Psoas muscle (tissue), 7 donors: ENCODE measurements at regions not wholly inside any gene's neighbourhood (a gene's known extent, or its start where the extent isn't known, plus 50 kb on each side); places are given as distances from the start of the nearest gene placed in this dataset.

Experiments used
- ATAC-seq, 4 donors: fragments of 200-7000 bp; cut with Tn5 transposase; one replicate each; pipeline ENCODE4 v1.9.1; 2020; ENCODE audit warnings: moderate library complexity in 3 of 4, mild to moderate bottlenecking in 2 of 4
- DNase-seq, 2 donors: peaks; one replicate each; pipeline ENCODE4 v3.0.0-alpha.2; 2020
- H3K27ac ChIP-seq: fragments of 200-600 bp; one replicate; pipeline ENCODE4 v1.8.0; 2022
- H3K27me3 ChIP-seq, 3 donors: fragments of 200-600 bp in 1 of 3; one replicate each; pipeline versions ENCODE4 v1.6.1 to v1.8.0; 2013 to 2022; ENCODE audit warnings: low read length in 2 of 3, mild to moderate bottlenecking in 2 of 3, moderate library complexity in 1 of 3; ENCODE audit not compliant: insufficient read depth in 3 of 3
- H3K36me3 ChIP-seq, 2 donors: fragments of 200-600 bp in 1 of 2; one replicate each; pipeline versions ENCODE4 v1.6.1 to v1.8.0; 2013 to 2022; ENCODE audit warnings: low read depth in 1 of 2, mild to moderate bottlenecking in 1 of 2, moderate library complexity in 1 of 2; ENCODE audit not compliant: insufficient read depth in 1 of 2
- H3K4me1 ChIP-seq: fragments of 200-600 bp; one replicate; pipeline ENCODE4 v1.8.0; 2022
- H3K4me3 ChIP-seq: fragments of 200-600 bp; one replicate; pipeline ENCODE4 v1.8.0; 2022; ENCODE audit warnings: mild to moderate bottlenecking
- H3K9me3 ChIP-seq: fragments of 200-600 bp; one replicate; pipeline ENCODE4 v1.8.0; 2022
- WGBS, 3 donors: extraction: QIAGEN DNeasy Blood & Tissue Kit; methylation state at CpG; one replicate each; pipeline versions ENCODE4 v1.1.6 to v1.1.7; 2013; 5-methylcytosine and 5-hydroxymethylcytosine counted together
- intact Hi-C, 2 donors: fragments of 100-400 bp; cut with DNase I; formaldehyde crosslinking; loops; one replicate each; pipeline versions ENCODE4 v1.11.0 to v1.14.2; 2022
- TF ChIP-seq, protein P1 (sequence below): fragments of 200-600 bp; IDR thresholded peaks from one replicate; pipeline ENCODE4 v1.8.0; 2022; ENCODE audit warnings: antibody characterized with exemption
- donor health status: healthy with polysubstance abuse.
- donor health status: DM: no; HTN: no; CAD: no; lungs with moderate emphysema.
- donor health status: Bipolar disorder and iron deficiency.
- donor health status: healthy.
- donor health status: DM: yes; HTN: yes; CAD: no.
- donor health status: DM: no; HTN: no; CAD: no.
- donor health status: DM: yes; HTN: yes; CAD: no.

DNA sequence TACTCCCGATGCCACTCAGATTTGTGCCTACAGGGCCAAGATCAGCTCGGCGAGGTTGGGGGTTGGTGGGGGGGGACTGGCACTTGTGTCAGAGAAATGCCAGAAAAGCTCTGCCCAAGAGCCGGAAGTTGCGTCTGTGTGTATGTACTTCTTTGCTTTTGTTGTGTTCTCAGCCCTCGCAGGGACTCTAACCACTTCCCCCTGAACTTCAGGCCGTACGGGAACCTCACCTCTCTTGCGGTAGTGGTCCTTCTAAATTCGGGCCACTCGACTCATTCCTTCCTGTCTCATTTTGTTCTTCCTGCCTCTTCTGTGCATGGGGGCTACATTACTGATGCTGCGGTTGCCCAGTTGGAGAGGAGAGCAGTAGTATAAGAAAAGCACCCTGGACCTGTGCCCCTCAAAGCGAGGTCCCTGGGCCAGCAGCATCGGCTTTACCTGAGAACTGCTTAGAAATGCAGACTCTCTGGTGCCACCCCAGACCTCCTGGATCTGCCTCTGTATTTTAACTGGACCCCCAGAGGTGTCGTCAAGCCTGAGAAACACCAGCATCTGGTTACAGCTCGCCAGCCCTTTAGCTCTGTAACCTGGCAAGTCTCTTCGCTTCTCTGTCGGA, 146.3 kb upstream of the RPS6KA3 start:
- TF ChIP-seq, protein P1, sequence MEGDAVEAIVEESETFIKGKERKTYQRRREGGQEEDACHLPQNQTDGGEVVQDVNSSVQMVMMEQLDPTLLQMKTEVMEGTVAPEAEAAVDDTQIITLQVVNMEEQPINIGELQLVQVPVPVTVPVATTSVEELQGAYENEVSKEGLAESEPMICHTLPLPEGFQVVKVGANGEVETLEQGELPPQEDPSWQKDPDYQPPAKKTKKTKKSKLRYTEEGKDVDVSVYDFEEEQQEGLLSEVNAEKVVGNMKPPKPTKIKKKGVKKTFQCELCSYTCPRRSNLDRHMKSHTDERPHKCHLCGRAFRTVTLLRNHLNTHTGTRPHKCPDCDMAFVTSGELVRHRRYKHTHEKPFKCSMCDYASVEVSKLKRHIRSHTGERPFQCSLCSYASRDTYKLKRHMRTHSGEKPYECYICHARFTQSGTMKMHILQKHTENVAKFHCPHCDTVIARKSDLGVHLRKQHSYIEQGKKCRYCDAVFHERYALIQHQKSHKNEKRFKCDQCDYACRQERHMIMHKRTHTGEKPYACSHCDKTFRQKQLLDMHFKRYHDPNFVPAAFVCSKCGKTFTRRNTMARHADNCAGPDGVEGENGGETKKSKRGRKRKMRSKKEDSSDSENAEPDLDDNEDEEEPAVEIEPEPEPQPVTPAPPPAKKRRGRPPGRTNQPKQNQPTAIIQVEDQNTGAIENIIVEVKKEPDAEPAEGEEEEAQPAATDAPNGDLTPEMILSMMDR: no peak
- Histone ChIP-seq H3K9me3 (no peaks in the 10 kb centered on the region), H3K4me1 (no peaks in the 10 kb centered on the region), H3K4me3 (no peak overlapping the region), H3K36me3 (no peaks in the 10 kb centered on the region), H3K27me3 (peaks cover 0 to 5% (median 0%) of the 10 kb centered on the region in 3 donors), H3K27ac (no peak overlapping the region)
- no peak for DNase-seq
- 83 to 88% (median 86%) methylated on average over 17 to 18 of the region's 18 CpGs for WGBS, 3 donors
- intact Hi-C loops: no loop called here
- ATAC-seq: no peak

DNA sequence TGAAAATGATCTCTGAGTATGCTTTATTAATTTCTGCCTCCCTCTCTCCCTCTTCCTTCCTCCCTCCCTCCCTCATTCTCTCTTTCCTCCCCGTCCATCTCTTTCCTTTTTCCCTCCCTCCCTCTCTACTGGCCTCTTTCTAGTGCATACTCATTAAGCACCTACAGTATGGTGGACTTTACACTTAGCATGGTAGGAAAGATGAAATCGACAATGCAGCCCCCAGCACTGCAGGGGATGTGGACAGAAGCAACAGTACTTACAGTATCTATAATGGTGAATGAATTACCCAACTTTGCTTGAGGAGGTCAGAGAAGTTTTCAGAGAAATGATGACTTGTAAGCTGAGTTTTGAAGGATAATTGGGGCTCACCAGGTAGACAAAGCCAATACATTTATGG, 143.8 kb upstream of the RPS6KA3 start:
- intact Hi-C loops: no loop called here
- H3K36me3 ChIP-seq: no peaks in the 10 kb centered on the region
- no peak for DNase-seq
- no peak overlapping the region for H3K4me3 ChIP-seq
- H3K9me3 ChIP-seq: no peaks in the 10 kb centered on the region
- H3K4me1 ChIP-seq: no peaks in the 10 kb centered on the region
- peaks cover 0 to 5% (median 0%) of the 10 kb centered on the region in 3 donors for H3K27me3 ChIP-seq
- ATAC-seq: no peak
- H3K27ac ChIP-seq: no peak overlapping the region
- 51 to 90% (median 64%) methylated on average over 2 of the region's 2 CpGs for WGBS, 3 donors
- TF ChIP-seq, protein P1: no peak

DNA sequence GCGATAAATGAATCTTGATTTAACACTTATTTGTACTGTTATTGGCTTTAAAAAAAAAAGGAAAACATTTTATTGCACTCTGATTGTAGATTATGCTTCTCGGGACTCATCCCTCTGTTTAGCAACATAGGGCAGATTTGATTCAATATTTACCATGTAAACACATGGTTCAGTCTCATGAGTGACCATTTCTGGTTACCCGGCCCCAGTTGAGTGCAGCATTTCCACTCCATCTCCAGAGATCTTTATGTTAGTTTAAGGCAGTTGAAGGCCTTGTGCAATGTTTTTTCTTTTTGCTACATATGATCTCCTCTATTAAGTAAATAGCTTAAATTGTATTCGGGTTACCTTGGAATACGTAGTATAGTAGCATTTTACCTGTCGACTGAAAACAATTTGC, 143.3 kb upstream of the RPS6KA3 start:
- Histone ChIP-seq H3K9me3 (no peaks in the 10 kb centered on the region), H3K27ac (no peak overlapping the region), H3K27me3 (peaks cover 0 to 5% (median 0%) of the 10 kb centered on the region in 3 donors), H3K36me3 (no peaks in the 10 kb centered on the region), H3K4me1 (no peaks in the 10 kb centered on the region), H3K4me3 (no peak overlapping the region)
- intact Hi-C loops: no loop called here
- ATAC-seq: no peak
- 79 to 92% (median 89%) methylated on average over 6 of the region's 6 CpGs for WGBS, 3 donors
- TF ChIP-seq, protein P1: no peak
- no peak for DNase-seq

DNA sequence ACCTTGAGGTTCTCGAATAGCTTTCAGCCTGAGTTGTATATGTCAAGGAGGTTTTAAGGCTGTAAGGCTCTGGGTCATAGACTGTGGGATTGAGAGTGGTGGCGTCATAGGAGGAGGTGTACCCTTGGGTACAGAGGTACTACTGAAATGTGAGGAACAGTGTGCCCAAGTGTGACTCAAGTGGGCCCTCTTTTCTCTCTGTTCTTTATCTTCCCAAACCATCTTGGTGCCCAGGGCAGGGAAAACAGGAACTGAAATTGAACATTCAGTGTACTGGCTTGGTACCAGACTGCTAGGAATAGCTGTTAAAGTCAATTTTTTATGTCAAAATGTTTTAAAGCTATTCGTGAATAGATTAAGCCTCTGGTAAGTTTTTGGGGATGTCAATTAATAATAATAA, 136.2 kb upstream of the RPS6KA3 start:
- no peaks in the 10 kb centered on the region for H3K4me1 ChIP-seq
- no peaks in the 10 kb centered on the region for H3K27me3 ChIP-seq
- H3K4me3 ChIP-seq: no peak overlapping the region
- 51 to 64% (median 63%) methylated on average over 3 of the region's 3 CpGs for WGBS, 3 donors
- intact Hi-C loops: no loop called here
- no peaks in the 10 kb centered on the region for H3K9me3 ChIP-seq
- TF ChIP-seq, protein P1: no peak
- no peak overlapping the region for H3K27ac ChIP-seq
- ATAC-seq (no peak), DNase-seq (no peak)
- no peaks in the 10 kb centered on the region for H3K36me3 ChIP-seq
